ENCODE measurements at regions not wholly inside any gene's neighbourhood (a gene's known extent, or its start where the extent isn't known, plus 50 kb on each side); places are given as distances from the start of the nearest gene placed in this dataset.
"Not testable (repeated sequence)": the region's sequence is repeated elsewhere in the genome, so short reads cannot be mapped to it uniquely, and the experiment has no call there.

DNA sequence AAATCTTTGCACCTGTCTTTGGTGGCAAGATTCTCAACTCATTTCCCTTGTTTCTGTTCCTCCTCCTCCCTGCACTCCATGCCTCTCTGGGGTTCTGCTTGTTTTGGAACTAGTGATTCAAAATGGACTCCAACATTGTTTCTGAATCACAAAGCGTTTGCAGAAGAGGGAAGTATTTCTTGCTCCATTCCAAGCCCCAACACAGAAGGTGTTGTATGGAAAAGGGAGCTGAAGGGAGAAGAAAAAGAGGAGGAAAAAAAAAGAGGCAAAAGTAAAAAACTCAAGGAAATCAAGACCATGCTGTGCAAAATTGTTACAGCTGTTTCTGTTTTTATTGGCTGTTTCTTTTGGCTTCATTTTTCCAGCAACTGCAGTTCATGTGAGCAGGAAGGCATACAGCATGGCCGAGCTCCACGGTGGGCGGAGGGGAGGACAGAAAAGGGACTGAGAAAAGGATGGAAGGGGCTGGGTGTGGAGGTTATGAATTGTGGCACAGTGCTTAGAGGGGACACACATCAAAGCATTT lies 66.9 kb upstream of the PRL start:
- intact Hi-C loops (cut with DNase I): no loop called here
- peaks cover 4 to 9% of the 10 kb centered on the region in 2 donors for H3K4me1 ChIP-seq (ENCODE audit: control insufficient read depth in 1 of 2, insufficient read depth in 2 of 2, low read length in 2 of 2)
- WGBS, 2 donors: 0 to 4% methylated on average over 4 of the region's 4 CpGs
- peak overlapping the region in 1 of 2 donors; percentile 48 for H3K27ac ChIP-seq (ENCODE audit: low read depth in 1 of 2, low read length in 2 of 2)
- DNase-seq (no peak), ATAC-seq (ENCODE audit: low FRiP score) (no peak)
- H3K4me3 ChIP-seq (ENCODE audit: low read length in 2 of 2): peak overlapping the region in 1 of 2 donors; percentile 18
- peaks cover 3% of the 10 kb centered on the region for H3K9me3 ChIP-seq (ENCODE audit: control insufficient read depth, low read length)
- H3K36me3 ChIP-seq (ENCODE audit: control insufficient read depth in 1 of 2, insufficient read depth in 2 of 2, low read length in 1 of 2): no peaks in the 10 kb centered on the region
- H3K27me3 ChIP-seq (ENCODE audit: control insufficient read depth in 1 of 2, insufficient read depth in 2 of 2, low read length in 1 of 2): no peaks in the 10 kb centered on the region

DNA sequence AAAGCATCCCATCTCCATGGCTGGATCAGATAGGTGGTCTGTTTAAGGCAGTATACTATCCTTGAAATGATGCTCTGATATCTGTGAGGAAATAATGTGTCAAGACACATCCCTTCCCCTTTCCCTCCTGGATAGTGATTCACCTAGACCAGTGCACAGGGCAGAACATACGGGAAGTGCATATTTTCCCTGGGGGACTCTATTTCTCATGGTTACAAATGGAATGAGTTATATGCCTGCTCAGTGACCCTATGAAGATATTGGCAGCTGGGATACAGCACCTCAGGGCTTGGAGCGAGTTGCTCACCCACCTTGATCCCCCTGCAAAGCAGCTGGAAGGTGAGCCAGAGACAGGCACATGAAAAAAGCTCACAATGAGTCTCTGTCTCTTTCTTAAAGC lies 67.5 kb upstream of the PRL start:
- H3K36me3 ChIP-seq (ENCODE audit: control insufficient read depth in 1 of 2, insufficient read depth in 2 of 2, low read length in 1 of 2): no peaks in the 10 kb centered on the region
- peaks cover 3% of the 10 kb centered on the region for H3K9me3 ChIP-seq (ENCODE audit: control insufficient read depth, low read length)
- H3K27ac ChIP-seq (ENCODE audit: low read depth in 1 of 2, low read length in 2 of 2): no peak overlapping the region
- no peak for ATAC-seq (ENCODE audit: low FRiP score)
- DNase-seq: no peak
- WGBS, 2 donors: 42 to 57% methylated on average over 2 of the region's 2 CpGs
- H3K4me1 ChIP-seq (ENCODE audit: control insufficient read depth in 1 of 2, insufficient read depth in 2 of 2, low read length in 2 of 2): peaks cover 4 to 9% of the 10 kb centered on the region in 2 donors
- intact Hi-C loops (cut with DNase I): no loop called here
- no peak overlapping the region for H3K4me3 ChIP-seq (ENCODE audit: low read length in 2 of 2)
- no peaks in the 10 kb centered on the region for H3K27me3 ChIP-seq (ENCODE audit: control insufficient read depth in 1 of 2, insufficient read depth in 2 of 2, low read length in 1 of 2)

DNA sequence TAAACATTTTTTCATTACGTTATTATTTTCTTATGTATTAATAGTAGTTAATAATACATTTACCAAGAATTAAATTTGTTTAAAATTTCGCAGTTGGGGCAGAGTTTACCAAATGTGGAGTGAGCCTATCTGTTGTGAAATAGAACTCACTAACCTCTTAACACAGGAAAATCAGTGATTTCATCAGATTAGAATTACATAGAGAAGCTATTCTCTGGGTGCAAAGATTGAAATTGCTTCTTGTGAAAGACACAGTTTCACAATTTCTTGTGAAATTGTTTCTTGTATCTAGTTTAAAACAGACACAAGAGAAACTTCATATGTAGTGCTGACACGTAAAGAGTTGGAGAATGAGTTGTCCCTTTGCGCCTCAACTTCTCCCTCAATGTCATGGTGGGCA lies 69.4 kb upstream of the PRL start:
- 71 to 72% methylated on average over 4 of the region's 4 CpGs for WGBS, 2 donors
- Histone ChIP-seq H3K4me1 (ENCODE audit: control insufficient read depth in 1 of 2, insufficient read depth in 2 of 2, low read length in 2 of 2) (peaks cover 4 to 9% of the 10 kb centered on the region in 2 donors), H3K27ac (ENCODE audit: low read depth in 1 of 2, low read length in 2 of 2) (no peak overlapping the region), H3K9me3 (ENCODE audit: control insufficient read depth, low read length) (peaks cover 3% of the 10 kb centered on the region), H3K27me3 (ENCODE audit: control insufficient read depth in 1 of 2, insufficient read depth in 2 of 2, low read length in 1 of 2) (no peaks in the 10 kb centered on the region), H3K36me3 (ENCODE audit: control insufficient read depth in 1 of 2, insufficient read depth in 2 of 2, low read length in 1 of 2) (no peaks in the 10 kb centered on the region), H3K4me3 (ENCODE audit: low read length in 2 of 2) (no peak overlapping the region)
- intact Hi-C loops (cut with DNase I): no loop called here
- ATAC-seq (ENCODE audit: low FRiP score) (no peak), DNase-seq (no peak)

DNA sequence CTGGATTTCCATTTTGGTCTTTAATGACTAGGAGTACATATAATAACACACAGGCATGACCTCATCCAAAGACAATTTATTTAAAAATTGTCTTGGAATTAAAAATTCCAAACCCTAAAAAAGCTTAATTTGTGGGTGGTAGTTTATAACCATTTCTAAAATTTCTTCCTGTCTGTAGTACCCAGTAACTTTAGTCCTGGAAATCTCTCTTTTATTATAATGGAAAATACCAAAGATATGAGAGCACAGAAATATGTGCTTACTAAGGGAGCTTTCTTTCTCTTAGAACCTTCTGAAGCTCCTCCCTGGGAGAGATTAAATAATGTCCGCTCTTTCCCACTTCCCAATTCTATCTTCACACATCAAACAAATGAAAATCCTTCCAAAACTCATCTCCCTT lies 70.5 kb upstream of the PRL start:
- intact Hi-C loops (cut with DNase I): no loop called here
- no peak for DNase-seq

DNA sequence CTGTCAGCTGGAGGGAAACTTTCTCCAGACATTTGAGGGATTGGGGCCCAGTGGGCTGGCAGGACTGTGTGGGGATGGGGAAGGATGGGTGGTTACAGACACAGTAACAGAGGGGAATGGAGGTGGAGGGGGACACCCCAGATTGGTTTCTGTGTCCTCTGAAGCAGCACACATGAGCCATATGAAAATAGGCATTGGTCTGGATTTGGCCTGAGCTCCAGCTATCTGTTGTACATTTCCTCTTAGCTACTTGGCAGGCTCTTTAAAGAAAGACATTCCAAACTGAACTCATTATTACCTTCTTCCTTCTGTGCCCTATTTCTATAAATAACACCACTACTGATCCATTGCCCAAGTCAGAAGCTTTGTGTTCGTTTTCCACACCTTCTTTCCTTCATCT lies 72.0 kb upstream of the PRL start:
- H3K27me3 ChIP-seq (ENCODE audit: control insufficient read depth in 1 of 2, insufficient read depth in 2 of 2, low read length in 1 of 2): no peaks in the 10 kb centered on the region
- H3K4me1 ChIP-seq (ENCODE audit: control insufficient read depth in 1 of 2, insufficient read depth in 2 of 2, low read length in 2 of 2): peaks cover 2 to 6% of the 10 kb centered on the region in 2 donors
- ATAC-seq (ENCODE audit: low FRiP score) (no peak), DNase-seq (no peak)
- WGBS, 2 donors: 18 to 23% methylated on average over 1 of the region's 1 CpG
- intact Hi-C loops (cut with DNase I): no loop called here
- no peaks in the 10 kb centered on the region for H3K9me3 ChIP-seq (ENCODE audit: control insufficient read depth, low read length)
- H3K36me3 ChIP-seq (ENCODE audit: control insufficient read depth in 1 of 2, insufficient read depth in 2 of 2, low read length in 1 of 2): no peaks in the 10 kb centered on the region
- H3K27ac ChIP-seq (ENCODE audit: low read depth in 1 of 2, low read length in 2 of 2): no peak overlapping the region
- H3K4me3 ChIP-seq (ENCODE audit: low read length in 2 of 2): no peak overlapping the region

More for the DNA sequence above, 70.5 kb upstream of the PRL start:
- no peak overlapping the region for H3K4me3 ChIP-seq (ENCODE audit: low read length in 2 of 2)
- H3K4me1 ChIP-seq (ENCODE audit: control insufficient read depth in 1 of 2, insufficient read depth in 2 of 2, low read length in 2 of 2): peaks cover 4 to 9% of the 10 kb centered on the region in 2 donors
- no peaks in the 10 kb centered on the region for H3K27me3 ChIP-seq (ENCODE audit: control insufficient read depth in 1 of 2, insufficient read depth in 2 of 2, low read length in 1 of 2)
- no peak for ATAC-seq (ENCODE audit: low FRiP score)
- H3K9me3 ChIP-seq (ENCODE audit: control insufficient read depth, low read length): no peaks in the 10 kb centered on the region
- 6 to 19% methylated on average over 1 of the region's 1 CpG for WGBS, 2 donors
- no peaks in the 10 kb centered on the region for H3K36me3 ChIP-seq (ENCODE audit: control insufficient read depth in 1 of 2, insufficient read depth in 2 of 2, low read length in 1 of 2)
- H3K27ac ChIP-seq (ENCODE audit: low read depth in 1 of 2, low read length in 2 of 2): peak overlapping the region in 1 of 2 donors; percentile 40

DNA sequence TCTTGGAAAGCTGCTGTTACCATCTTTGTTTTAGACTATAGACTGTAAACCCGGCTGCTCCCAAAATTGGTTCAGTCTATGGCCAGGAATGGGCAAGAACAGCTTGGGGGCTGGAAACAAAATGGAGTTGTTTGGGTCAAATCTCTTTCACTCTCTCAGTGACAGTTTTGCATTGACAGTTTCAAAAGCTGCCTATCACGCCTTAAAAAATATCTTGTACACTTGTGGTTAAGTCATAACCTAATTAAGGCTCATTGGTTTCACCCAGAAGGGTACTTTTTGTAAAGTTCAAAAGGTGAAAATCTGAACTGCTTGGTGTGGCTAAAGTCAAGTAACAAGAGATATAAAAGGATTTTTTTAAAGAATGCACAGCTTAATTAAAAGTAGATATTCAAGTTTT lies 76.1 kb upstream of the PRL start:
- ATAC-seq (ENCODE audit: low FRiP score): no peak
- no peak overlapping the region for H3K4me3 ChIP-seq (ENCODE audit: low read length in 2 of 2)
- H3K27ac ChIP-seq (ENCODE audit: low read depth in 1 of 2, low read length in 2 of 2): no peak overlapping the region
- no peaks in the 10 kb centered on the region for H3K27me3 ChIP-seq (ENCODE audit: control insufficient read depth in 1 of 2, insufficient read depth in 2 of 2, low read length in 1 of 2)
- 94 to 99% methylated on average over 2 of the region's 2 CpGs for WGBS, 2 donors
- H3K9me3 ChIP-seq (ENCODE audit: control insufficient read depth, low read length): no peaks in the 10 kb centered on the region
- DNase-seq: no peak
- H3K36me3 ChIP-seq (ENCODE audit: control insufficient read depth in 1 of 2, insufficient read depth in 2 of 2, low read length in 1 of 2): no peaks in the 10 kb centered on the region
- intact Hi-C loops (cut with DNase I): no loop called here
- H3K4me1 ChIP-seq (ENCODE audit: control insufficient read depth in 1 of 2, insufficient read depth in 2 of 2, low read length in 2 of 2): peaks cover 0 to 2% of the 10 kb centered on the region in 2 donors

DNA sequence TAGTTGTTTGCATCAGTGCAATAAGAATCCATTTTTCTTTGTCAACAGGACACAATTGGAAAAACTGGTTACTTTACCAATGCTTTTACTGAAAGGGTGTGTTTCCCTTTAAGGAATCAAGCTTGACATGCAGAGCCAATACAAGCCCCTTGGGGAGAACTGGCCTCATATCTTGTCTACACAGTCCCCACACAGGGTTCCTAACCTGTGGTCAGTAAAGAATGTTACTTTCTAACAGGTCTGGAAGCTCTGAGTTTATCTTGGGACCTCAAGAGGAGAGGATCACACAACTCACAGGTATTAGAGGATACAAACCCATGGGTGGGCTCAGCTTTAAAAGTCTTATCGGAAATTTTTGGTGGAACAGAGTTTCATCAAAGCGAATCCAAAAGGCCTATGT lies 78.1 kb upstream of the PRL start:
- H3K4me3 ChIP-seq (ENCODE audit: low read length in 2 of 2); DNase-seq; H3K27me3 ChIP-seq (ENCODE audit: control insufficient read depth in 1 of 2, insufficient read depth in 2 of 2, low read length in 1 of 2); H3K36me3 ChIP-seq (ENCODE audit: control insufficient read depth in 1 of 2, insufficient read depth in 2 of 2, low read length in 1 of 2); H3K4me1 ChIP-seq (ENCODE audit: control insufficient read depth in 1 of 2, insufficient read depth in 2 of 2, low read length in 2 of 2); H3K9me3 ChIP-seq (ENCODE audit: control insufficient read depth, low read length); H3K27ac ChIP-seq (ENCODE audit: low read depth in 1 of 2, low read length in 2 of 2); intact Hi-C loops (cut with DNase I); ATAC-seq (ENCODE audit: low FRiP score): not testable (repeated sequence)
- WGBS, 2 donors: 94% methylated on average over 2 of the region's 2 CpGs

DNA sequence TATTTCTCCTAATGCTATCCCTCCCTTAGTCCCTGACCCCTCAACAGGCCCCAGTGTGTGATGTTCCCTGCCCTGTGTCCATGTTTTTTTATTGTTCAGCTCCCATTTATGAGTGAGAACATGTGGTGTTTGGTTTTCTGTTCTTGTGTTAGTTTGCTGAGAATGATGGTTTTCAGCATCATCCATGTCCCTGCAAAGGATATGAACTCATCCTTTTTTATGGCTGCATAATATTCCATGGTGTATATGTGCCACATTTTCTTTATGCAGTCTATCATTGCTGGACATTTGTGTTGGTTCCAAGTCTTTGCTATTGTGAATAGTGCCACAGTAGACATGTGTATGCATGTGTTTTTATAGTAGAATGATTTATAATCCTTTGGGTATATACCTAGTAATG lies 79.5 kb upstream of the PRL start:
- H3K4me1 ChIP-seq (ENCODE audit: control insufficient read depth in 1 of 2, insufficient read depth in 2 of 2, low read length in 2 of 2); DNase-seq; H3K27ac ChIP-seq (ENCODE audit: low read depth in 1 of 2, low read length in 2 of 2); H3K4me3 ChIP-seq (ENCODE audit: low read length in 2 of 2); H3K27me3 ChIP-seq (ENCODE audit: control insufficient read depth in 1 of 2, insufficient read depth in 2 of 2, low read length in 1 of 2); intact Hi-C loops (cut with DNase I); H3K9me3 ChIP-seq (ENCODE audit: control insufficient read depth, low read length); ATAC-seq (ENCODE audit: low FRiP score); H3K36me3 ChIP-seq (ENCODE audit: control insufficient read depth in 1 of 2, insufficient read depth in 2 of 2, low read length in 1 of 2): not testable (repeated sequence)

DNA sequence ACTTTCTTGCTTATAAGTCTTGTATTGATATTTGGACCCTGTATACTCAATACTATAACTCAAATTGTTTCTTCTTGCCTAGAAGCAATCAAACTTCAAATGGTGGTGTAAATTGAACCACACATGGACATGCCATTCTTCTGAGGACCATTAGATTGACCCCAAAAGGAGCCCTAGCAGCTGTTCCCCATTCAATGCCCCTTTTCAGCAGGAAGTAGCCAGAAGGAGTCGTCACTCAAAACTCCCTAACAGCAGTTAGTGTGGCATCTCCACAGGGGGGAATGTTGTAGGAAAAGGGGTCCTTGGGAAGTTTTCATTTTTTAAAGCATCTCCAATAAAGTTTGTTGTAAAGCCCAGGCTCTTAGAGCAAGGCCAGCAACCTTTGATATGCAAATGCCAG lies 81.7 kb upstream of the PRL start:
- H3K27ac ChIP-seq (ENCODE audit: low read depth in 1 of 2, low read length in 2 of 2); H3K27me3 ChIP-seq (ENCODE audit: control insufficient read depth in 1 of 2, insufficient read depth in 2 of 2, low read length in 1 of 2); intact Hi-C loops (cut with DNase I); H3K9me3 ChIP-seq (ENCODE audit: control insufficient read depth, low read length); ATAC-seq (ENCODE audit: low FRiP score); H3K36me3 ChIP-seq (ENCODE audit: control insufficient read depth in 1 of 2, insufficient read depth in 2 of 2, low read length in 1 of 2); DNase-seq; H3K4me3 ChIP-seq (ENCODE audit: low read length in 2 of 2); H3K4me1 ChIP-seq (ENCODE audit: control insufficient read depth in 1 of 2, insufficient read depth in 2 of 2, low read length in 2 of 2): not testable (repeated sequence)
- WGBS, 2 donors: 99 to 100% methylated on average over 1 of the region's 1 CpG
